Thoracic aorta (tissue), 2 donors: ENCODE measurements at regions not wholly inside any gene's neighbourhood (a gene's known extent, or its start where the extent isn't known, plus 50 kb on each side); places are given as distances from the start of the nearest gene placed in this dataset.

Experiments used
- ATAC-seq: fragments of 150-250 bp; one replicate; pipeline ENCODE4 v1.8.0; 2017; ENCODE audit warnings: low read depth; ENCODE audit not compliant: insufficient number of reproducible peaks, low FRiP score
- DNase-seq: peaks from one replicate; pipeline ENCODE4 v3.0.0-alpha.2; 2020; ENCODE audit warnings: low spot score
- H3K27ac ChIP-seq, 2 donors: fragments of 200-600 bp; sonication (generic); 1 replicate in 1 of 2; 2 replicates in 1 of 2; pipeline ENCODE4 v1.5.1; 2016; ENCODE audit warnings: mild to moderate bottlenecking in 2 of 2, moderate library complexity in 2 of 2
- H3K27me3 ChIP-seq: fragments of 200-600 bp; sonication (generic); replicated peaks from 2 replicates; pipeline ENCODE4 v1.6.0; 2016; ENCODE audit warnings: mild to moderate bottlenecking; ENCODE audit not compliant: insufficient read depth
- H3K36me3 ChIP-seq: fragments of 200-600 bp; sonication (generic); one replicate; pipeline ENCODE4 v1.5.1; 2016
- H3K4me1 ChIP-seq, 2 donors: fragments of 200-600 bp; sonication (generic); 1 replicate in 1 of 2; 2 replicates in 1 of 2; pipeline versions ENCODE4 v1.5.1 to v1.6.0; 2016; ENCODE audit warnings: low read depth in 2 of 2, mild to moderate bottlenecking in 1 of 2; ENCODE audit not compliant: control insufficient read depth in 1 of 2
- H3K4me3 ChIP-seq: fragments of 200-600 bp; sonication (generic); 2 replicates; pipeline ENCODE4 v1.5.1; 2016; ENCODE audit warnings: mild to moderate bottlenecking
- H3K9me3 ChIP-seq: fragments of 200-600 bp; sonication (generic); 2 replicates; pipeline ENCODE4 v1.5.1; 2016
- TF ChIP-seq, protein P1 (sequence below): fragments of 200-600 bp; sonication (generic); IDR thresholded peaks from one replicate; pipeline ENCODE4 v1.5.1; 2019; ENCODE audit warnings: antibody characterized with exemption

- no peaks in the 10 kb centered on the region for H3K27me3 ChIP-seq
- TF ChIP-seq, protein P1, sequence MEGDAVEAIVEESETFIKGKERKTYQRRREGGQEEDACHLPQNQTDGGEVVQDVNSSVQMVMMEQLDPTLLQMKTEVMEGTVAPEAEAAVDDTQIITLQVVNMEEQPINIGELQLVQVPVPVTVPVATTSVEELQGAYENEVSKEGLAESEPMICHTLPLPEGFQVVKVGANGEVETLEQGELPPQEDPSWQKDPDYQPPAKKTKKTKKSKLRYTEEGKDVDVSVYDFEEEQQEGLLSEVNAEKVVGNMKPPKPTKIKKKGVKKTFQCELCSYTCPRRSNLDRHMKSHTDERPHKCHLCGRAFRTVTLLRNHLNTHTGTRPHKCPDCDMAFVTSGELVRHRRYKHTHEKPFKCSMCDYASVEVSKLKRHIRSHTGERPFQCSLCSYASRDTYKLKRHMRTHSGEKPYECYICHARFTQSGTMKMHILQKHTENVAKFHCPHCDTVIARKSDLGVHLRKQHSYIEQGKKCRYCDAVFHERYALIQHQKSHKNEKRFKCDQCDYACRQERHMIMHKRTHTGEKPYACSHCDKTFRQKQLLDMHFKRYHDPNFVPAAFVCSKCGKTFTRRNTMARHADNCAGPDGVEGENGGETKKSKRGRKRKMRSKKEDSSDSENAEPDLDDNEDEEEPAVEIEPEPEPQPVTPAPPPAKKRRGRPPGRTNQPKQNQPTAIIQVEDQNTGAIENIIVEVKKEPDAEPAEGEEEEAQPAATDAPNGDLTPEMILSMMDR, result no peak
- no peak for ATAC-seq
- H3K36me3 ChIP-seq, result no peaks in the 10 kb centered on the region
- H3K4me3 ChIP-seq, result no peak overlapping the region
- H3K9me3 ChIP-seq, result no peaks in the 10 kb centered on the region
- no peaks in the 10 kb centered on the region for H3K4me1 ChIP-seq
- DNase-seq, result no peak
- no peak overlapping the region for H3K27ac ChIP-seq
Measured at GRCh38 chr2:103605071-103605780, 843.4 kb downstream of the TMEM182 start.

- DNase-seq (no peak), ATAC-seq (no peak)
- Histone ChIP-seq H3K27ac (no peak overlapping the region), H3K4me3 (no peak overlapping the region), H3K36me3 (no peaks in the 10 kb centered on the region), H3K27me3 (no peaks in the 10 kb centered on the region), H3K9me3 (no peaks in the 10 kb centered on the region), H3K4me1 (no peaks in the 10 kb centered on the region)
- TF ChIP-seq, protein P1, result no peak
Measured at GRCh38 chr2:103615611-103616105, 853.8 kb downstream of the TMEM182 start.

DNA sequence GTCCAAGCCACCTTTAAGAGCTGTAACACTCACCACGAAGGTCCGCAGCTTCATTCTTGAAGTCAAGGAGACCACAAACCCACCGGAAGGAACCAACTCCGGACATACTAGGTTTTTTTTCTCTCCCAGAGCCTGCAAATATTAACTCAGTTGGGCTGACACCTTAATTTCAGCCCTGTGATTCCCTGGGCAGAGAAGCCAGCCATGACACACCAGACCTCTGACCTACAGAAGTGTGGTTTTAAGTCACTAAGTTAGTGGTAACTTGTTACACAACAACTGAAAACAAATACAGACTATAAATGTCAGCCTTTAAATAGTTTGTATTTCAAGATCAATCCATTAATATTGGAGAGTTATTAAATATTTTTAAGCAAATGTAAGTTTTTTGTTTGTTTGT lies 855.1 kb downstream of the TMEM182 start:
- DNase-seq (no peak), ATAC-seq (no peak)
- H3K9me3 ChIP-seq, result peaks cover 5% of the 10 kb centered on the region
- H3K4me1 ChIP-seq, result no peaks in the 10 kb centered on the region
- no peaks in the 10 kb centered on the region for H3K36me3 ChIP-seq
- H3K27ac ChIP-seq, result no peak overlapping the region
- no peaks in the 10 kb centered on the region for H3K27me3 ChIP-seq
- H3K4me3 ChIP-seq, result no peak overlapping the region
- TF ChIP-seq, protein P1, result no peak

- Histone ChIP-seq H3K9me3 (peaks cover 5% of the 10 kb centered on the region), H3K36me3 (no peaks in the 10 kb centered on the region), H3K4me1 (no peaks in the 10 kb centered on the region), H3K27me3 (no peaks in the 10 kb centered on the region), H3K27ac (no peak overlapping the region), H3K4me3 (no peak overlapping the region)
- ATAC-seq (no peak), DNase-seq (no peak)
- TF ChIP-seq, protein P1, result no peak
Measured at GRCh38 chr2:103618112-103618511, 856.3 kb downstream of the TMEM182 start.

DNA sequence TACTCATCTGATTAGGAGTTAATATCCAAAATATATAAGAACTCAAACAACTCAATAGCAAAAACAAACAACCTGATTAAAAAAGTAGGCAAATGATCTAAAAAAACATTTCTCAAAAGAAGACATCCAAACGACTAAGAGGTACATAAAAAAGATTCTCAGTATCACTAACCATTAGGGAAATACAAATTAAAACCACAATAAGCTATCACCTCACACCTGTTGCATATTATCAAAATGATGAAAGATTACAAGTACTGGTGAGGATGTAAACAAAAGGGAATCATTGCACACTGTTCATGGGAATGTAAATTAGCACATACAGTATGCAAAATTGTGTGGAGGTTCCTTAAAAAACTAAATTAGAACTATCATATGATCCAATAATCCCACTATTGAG lies 865.5 kb downstream of the TMEM182 start:
- no peaks in the 10 kb centered on the region for H3K4me1 ChIP-seq
- no peak for DNase-seq

More for the DNA sequence above, 865.5 kb downstream of the TMEM182 start:
- no peaks in the 10 kb centered on the region for H3K9me3 ChIP-seq
- ATAC-seq, result no peak
- H3K27me3 ChIP-seq, result no peaks in the 10 kb centered on the region
- H3K36me3 ChIP-seq, result no peaks in the 10 kb centered on the region
- TF ChIP-seq, protein P1, result no peak
- no peak overlapping the region for H3K4me3 ChIP-seq
- no peak overlapping the region for H3K27ac ChIP-seq
